GM10248 (cell line): ENCODE measurements at regions not wholly inside any gene's neighbourhood (a gene's known extent, or its start where the extent isn't known, plus 50 kb on each side); places are given as distances from the start of the nearest gene placed in this dataset.

Source experiments
- CTCF ChIA-PET: fragments of 300-600 bp; sonication (Branson Sonifier 250); formaldehyde crosslinking; extraction: SDS; loops from one replicate; lab custom pipeline; 2021; ENCODE audit warnings: antibody characterized with exemption; lab: Yijun Ruan, JAX
- POLR2A ChIA-PET: fragments of 350-650 bp; sonication (Branson Sonifier 250); formaldehyde crosslinking; extraction: SDS; loops from one replicate; lab custom pipeline; 2020; ENCODE audit warnings: antibody characterized with exemption; lab: Yijun Ruan, JAX
- DNase-seq: peaks from one replicate; pipeline ENCODE4 v3.0.0; 2012; ENCODE audit errors: extremely low spot score
- TF ChIP-seq, protein P1 (sequence below): IDR thresholded peaks from 2 replicates; pipeline ENCODE4 v1.5.1; 2012; ENCODE audit warnings: mild to moderate bottlenecking, low read depth; ENCODE audit errors: extremely low read depth, missing control alignments, control extremely low read depth

DNA sequence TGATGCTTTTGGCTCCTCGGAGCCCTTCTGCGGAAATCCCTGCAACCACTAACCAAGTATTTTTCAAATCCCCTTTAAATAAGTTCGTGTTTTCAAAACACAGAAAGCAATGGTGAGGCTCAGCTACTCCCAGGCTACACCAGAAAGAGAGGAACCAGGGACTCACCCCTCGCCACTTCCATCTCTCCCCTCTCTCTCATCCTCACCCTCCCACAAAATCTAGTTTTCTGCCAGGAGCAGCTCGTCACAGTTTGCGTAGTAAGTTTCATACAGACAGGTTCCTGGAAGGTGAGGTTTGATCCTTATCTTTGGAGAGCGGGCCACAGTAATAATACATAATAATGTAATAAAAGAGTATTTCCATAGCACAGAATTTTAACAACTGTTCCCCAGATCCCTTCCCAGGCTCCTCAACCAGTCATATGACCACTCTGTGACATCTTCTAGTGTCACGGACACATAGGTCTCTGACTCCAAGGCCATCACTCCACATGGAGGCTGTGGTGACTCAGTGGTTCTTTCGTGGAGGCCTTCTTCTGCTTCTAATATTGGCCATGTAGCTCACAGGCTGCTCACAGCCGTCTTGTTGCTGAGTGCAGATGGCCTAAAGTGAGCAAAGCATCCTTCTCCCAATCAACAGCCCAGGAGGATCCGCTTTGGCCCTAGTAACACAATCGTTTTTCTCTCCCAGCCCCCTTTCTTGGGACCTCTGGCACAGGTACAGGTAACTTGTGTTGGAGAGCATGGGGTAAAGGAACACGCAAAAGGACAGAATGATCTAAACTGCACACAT lies 295.7 kb downstream of the CDC5L start:
- TF ChIP-seq, protein P1, sequence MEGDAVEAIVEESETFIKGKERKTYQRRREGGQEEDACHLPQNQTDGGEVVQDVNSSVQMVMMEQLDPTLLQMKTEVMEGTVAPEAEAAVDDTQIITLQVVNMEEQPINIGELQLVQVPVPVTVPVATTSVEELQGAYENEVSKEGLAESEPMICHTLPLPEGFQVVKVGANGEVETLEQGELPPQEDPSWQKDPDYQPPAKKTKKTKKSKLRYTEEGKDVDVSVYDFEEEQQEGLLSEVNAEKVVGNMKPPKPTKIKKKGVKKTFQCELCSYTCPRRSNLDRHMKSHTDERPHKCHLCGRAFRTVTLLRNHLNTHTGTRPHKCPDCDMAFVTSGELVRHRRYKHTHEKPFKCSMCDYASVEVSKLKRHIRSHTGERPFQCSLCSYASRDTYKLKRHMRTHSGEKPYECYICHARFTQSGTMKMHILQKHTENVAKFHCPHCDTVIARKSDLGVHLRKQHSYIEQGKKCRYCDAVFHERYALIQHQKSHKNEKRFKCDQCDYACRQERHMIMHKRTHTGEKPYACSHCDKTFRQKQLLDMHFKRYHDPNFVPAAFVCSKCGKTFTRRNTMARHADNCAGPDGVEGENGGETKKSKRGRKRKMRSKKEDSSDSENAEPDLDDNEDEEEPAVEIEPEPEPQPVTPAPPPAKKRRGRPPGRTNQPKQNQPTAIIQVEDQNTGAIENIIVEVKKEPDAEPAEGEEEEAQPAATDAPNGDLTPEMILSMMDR, result no peak
- CTCF ChIA-PET, result no interaction called here
- POLR2A ChIA-PET, result no interaction called here
- no peak for DNase-seq

GRCh38 chr6:44685213-44685612 lies 297.7 kb downstream of the CDC5L start:
- ChIA-PET CTCF (interaction anchor here (1.1 to 1.7 kb wide), 3 partner anchors 10 to 29 kb away, joined by 3 to 5 read pairs (median 4); no protein-coding TSS in a partner anchor), POLR2A (no interaction called here)
- TF ChIP-seq, protein P1, result no peak
- DNase-seq, result no peak

DNA sequence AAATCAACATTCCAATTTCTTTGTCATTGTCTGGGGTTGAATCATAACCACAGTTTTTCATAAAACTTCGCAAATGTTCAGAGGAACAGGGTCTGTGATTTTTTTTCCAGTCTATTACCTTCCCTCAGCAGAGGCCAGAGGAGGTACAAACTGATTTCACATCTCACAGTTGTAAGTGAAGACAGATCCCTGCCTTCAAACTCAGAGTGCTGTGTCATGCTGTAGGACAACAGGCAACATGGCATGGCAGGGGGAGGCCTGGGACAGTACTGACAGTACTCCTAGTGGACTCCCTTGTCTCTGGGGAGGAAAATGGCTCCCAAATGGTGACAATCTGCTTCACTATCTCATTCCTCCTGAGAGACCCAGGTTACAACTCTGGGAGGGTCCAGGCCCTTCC lies 308.6 kb downstream of the CDC5L start:
- ChIA-PET POLR2A (no interaction called here), CTCF (no interaction called here)
- TF ChIP-seq, protein P1, result no peak
- no peak for DNase-seq

- ChIA-PET POLR2A (no interaction called here), CTCF (no interaction called here)
- DNase-seq, result no peak
- TF ChIP-seq, protein P1, result no peak
Observed at GRCh38 chr6:44696686-44697085, 309.2 kb downstream of the CDC5L start.

DNA sequence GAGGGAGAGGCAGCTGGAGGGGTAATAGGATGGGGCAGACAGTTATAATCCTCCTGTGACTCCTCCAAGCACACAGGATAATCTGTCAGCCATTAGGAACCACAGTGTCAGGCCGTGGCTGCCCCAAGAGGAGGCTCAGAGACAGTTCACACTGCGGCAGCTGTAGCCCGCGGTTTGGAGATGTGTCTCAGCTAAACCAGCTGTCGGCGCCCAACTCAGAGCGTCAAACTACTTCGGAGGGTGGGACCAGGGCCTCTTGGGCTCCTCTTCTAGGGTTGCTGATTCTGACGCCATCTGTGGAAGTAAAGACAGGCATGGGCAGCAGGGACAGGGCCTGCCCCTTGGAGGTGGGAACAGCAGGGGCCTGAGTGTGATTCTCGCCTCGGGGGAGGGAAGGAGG lies 309.8 kb downstream of the CDC5L start:
- POLR2A ChIA-PET, result no interaction called here

DNA sequence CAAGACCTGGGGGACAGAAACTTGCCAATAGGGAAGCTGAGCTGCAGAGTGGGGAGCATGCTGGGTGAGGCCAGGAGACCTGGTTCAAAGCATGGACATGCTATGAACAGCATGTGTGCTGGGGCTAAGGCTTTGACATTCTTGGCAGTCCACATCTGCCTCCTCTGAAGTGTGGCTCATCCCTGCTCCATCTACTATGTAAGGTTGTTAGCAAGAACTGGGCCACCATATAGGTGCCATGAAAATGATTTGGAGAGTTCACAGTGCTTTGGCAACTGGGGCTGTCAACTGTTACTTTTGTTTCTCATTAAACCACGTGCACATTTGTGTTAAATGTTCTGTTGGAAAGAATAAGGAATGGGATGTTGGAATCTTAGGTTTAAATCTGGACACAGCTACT lies 311.1 kb downstream of the CDC5L start:
- POLR2A ChIA-PET, result no interaction called here
- CTCF ChIA-PET, result no interaction called here
- no peak for DNase-seq
- TF ChIP-seq, protein P1, result no peak

More for the DNA sequence above, 309.8 kb downstream of the CDC5L start:
- DNase-seq, result no peak
- TF ChIP-seq, protein P1, result no peak
- CTCF ChIA-PET, result no interaction called here
